Activated CD4-positive, alpha-beta T cell treated with anti-CD3 and anti-CD28 coated beads, Interleukin-2, amount 10 ng/mL, durations not matched to agents 24 days and 14 days (primary cell): ENCODE measurements at regions not wholly inside any gene's neighbourhood (a gene's known extent, or its start where the extent isn't known, plus 50 kb on each side); places are given as distances from the start of the nearest gene placed in this dataset.
A peak's percentile ranks its signal among the peaks of the same experiment; 100 is the strongest.

Experiments used
- DNase-seq: peaks from one replicate; pipeline ENCODE4 v3.0.0; 2022
- H3K27ac Mint-ChIP-seq: one replicate; pipeline ENCODE4 v1.8.0; 2022; ENCODE audit warnings: mild to moderate bottlenecking, mixed read lengths
- H3K27me3 Mint-ChIP-seq: one replicate; pipeline ENCODE4 v1.8.0; 2022; ENCODE audit warnings: mixed read lengths
- H3K36me3 Mint-ChIP-seq: one replicate; pipeline ENCODE4 v1.8.0; 2022; ENCODE audit warnings: low read depth, mild to moderate bottlenecking, mixed read lengths
- H3K4me1 Mint-ChIP-seq: one replicate; pipeline ENCODE4 v1.8.0; 2021; ENCODE audit warnings: mixed read lengths
- H3K4me3 Mint-ChIP-seq: one replicate; pipeline ENCODE4 v1.8.0; 2022; ENCODE audit warnings: mild to moderate bottlenecking, moderate library complexity, mixed read lengths
- H3K9me3 Mint-ChIP-seq: one replicate; pipeline ENCODE4 v1.8.0; 2021; ENCODE audit warnings: mixed read lengths
- intact Hi-C: fragments of 100-400 bp; cut with micrococcal nuclease; formaldehyde crosslinking; loops from one replicate; pipeline ENCODE4 v1.15.1; 2023

DNA sequence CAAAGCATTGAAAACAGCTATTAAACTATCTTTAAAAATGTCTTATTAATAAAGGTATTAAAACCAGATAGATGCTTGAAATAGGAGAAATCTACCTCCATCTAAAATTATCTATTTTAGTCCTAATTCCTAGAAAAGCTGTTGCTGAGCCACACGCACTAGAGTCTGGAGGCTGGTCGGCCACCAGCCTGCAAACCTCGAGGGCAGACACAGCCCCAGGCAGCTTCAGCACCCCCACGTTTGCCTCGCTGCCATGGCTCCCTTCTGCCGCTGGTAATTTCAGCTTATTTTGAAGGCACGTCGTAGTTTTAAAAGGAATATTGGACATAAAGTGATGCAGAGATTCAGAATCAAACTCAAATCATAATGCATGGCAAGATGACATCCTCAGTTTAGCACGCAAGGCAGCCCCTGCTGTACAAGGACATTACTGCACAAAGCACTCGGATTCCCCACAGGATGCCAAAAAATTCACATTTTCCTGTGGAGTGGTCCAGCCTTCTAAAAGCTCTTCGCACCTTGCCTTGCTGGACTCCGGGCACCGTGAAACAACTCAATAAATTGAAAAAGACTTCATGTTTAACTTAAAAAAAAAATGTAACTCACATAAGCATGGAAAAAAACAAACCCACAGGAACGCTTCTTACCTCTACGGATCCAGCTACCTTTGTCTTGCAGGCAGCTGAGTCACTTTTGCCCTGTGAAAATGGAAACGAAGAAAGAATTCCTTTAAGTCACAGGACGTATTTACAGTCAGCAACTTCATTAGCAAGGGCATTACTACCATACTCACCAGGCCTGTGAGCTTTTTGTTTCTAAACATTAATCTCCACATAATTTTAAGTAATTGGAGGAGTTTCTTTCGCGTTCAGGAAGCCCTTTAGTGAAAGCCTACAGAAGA, 143.4 kb upstream of the RPS6KA2 start:
- no peaks in the 10 kb centered on the region for H3K36me3 Mint-ChIP-seq
- no peaks in the 10 kb centered on the region for H3K9me3 Mint-ChIP-seq

DNA sequence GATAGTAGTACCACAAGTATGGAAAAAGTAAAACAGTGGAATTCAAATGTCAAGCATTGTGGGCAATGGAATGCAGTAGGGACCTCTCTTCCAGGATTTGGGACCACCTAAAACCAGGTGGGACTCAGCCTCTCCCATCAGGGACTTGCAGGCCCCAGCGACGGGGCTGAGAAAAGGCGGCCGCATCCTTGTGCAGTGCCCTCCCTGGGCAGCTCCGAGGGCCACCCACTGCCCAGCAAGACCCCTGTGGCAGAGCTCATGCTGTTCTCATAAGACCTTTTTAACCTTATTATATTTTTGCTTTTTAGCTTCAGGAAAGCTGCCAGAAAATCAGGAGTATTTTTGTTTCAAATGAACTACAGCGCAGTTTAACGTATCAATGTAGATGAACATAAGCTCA, 142.6 kb upstream of the RPS6KA2 start:
- intact Hi-C loops: loop anchor here (10.0 kb wide), 1 partner anchor 525 kb away; the partner anchor contains the start of gene UNC93A
- Mint-ChIP-seq H3K27ac (no peak overlapping the region), H3K27me3 (peaks cover 4% of the 10 kb centered on the region), H3K9me3 (no peaks in the 10 kb centered on the region), H3K4me1 (peaks cover 2% of the 10 kb centered on the region), H3K36me3 (no peaks in the 10 kb centered on the region), H3K4me3 (no peak overlapping the region)
- DNase-seq: peak; percentile 33

More for the DNA sequence above, 143.4 kb upstream of the RPS6KA2 start:
- Mint-ChIP-seq H3K27me3 (peaks cover 4% of the 10 kb centered on the region), H3K4me1 (peaks cover 3% of the 10 kb centered on the region), H3K4me3 (no peak overlapping the region), H3K27ac (no peak overlapping the region)
- DNase-seq: peak; percentile 48
- intact Hi-C loops: loop anchor here (10.0 kb wide), 1 partner anchor 524 kb away; the partner anchor contains the start of gene UNC93A

DNA sequence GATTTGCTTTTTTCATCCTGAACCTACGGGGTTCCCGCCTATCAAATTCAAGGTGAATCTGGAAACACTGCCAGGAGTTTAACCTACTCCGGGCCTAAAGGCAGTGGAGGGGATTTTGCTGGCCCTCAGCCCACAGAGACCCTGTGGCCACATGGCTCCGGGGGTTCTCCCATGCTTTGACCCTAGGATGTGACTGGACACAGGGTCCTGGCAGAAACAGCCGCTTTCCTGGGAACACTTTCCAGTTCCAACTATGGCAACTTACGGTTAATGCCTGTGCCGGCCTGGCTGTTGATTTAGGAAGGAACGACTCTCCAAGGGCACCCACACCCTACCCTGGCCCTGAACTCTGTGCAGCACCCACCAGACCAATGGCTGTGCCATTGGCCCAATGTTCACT, 141.7 kb upstream of the RPS6KA2 start:
- no peak for DNase-seq
- H3K4me1 Mint-ChIP-seq: peaks cover 2% of the 10 kb centered on the region
- H3K27ac Mint-ChIP-seq: no peak overlapping the region
- H3K36me3 Mint-ChIP-seq: no peaks in the 10 kb centered on the region
- intact Hi-C loops: no loop called here
- H3K4me3 Mint-ChIP-seq: no peak overlapping the region
- no peaks in the 10 kb centered on the region for H3K9me3 Mint-ChIP-seq
- H3K27me3 Mint-ChIP-seq: peaks cover 4% of the 10 kb centered on the region

DNA sequence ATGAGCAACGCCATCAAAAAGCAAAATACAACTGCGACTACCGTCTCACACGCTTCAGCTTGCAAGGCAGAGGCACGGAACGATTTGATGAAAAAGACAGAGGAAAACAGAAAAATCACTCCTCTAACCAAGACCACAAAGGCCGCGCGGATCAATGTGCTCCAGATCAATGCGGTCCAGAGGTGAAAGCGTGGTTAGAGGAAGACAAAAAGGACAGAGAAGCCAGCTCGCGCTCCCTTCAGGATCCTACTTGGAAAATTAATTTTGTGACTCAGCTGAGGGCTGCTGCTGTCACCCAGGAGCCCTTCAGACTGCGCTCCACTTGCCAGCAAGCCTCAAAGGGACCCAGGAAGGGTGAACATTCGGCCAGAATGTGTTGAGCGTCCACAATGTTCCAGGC, 140.2 kb upstream of the RPS6KA2 start:
- Mint-ChIP-seq H3K27me3 (peaks cover 4% of the 10 kb centered on the region), H3K4me3 (no peak overlapping the region), H3K36me3 (no peaks in the 10 kb centered on the region), H3K27ac (no peak overlapping the region), H3K9me3 (no peaks in the 10 kb centered on the region), H3K4me1 (peaks cover 2% of the 10 kb centered on the region)
- no peak for DNase-seq
- intact Hi-C loops: no loop called here

DNA sequence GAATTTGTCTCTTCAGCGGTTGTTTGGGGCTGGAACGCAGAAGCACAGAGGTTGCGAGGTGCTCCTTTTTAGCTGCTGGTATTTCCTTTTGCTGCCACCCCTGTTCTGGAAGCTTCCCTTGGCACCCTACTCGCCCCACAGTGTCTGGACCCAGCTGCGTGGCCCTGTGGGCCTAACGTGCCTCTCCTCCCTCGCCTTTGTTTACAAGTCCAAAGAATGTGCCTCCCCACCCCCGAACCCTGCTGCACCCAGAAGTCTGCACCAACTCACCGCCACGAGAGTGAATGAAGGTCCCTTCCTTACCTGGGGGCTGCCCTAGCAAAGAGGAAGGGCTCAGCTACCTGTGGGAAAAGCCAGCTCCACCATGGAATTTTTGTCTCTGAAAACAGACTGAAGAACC, 139.7 kb upstream of the RPS6KA2 start:
- Mint-ChIP-seq H3K36me3 (no peaks in the 10 kb centered on the region), H3K9me3 (no peaks in the 10 kb centered on the region), H3K27me3 (peaks cover 6% of the 10 kb centered on the region), H3K4me3 (no peak overlapping the region), H3K27ac (no peak overlapping the region), H3K4me1 (peaks cover 2% of the 10 kb centered on the region)
- intact Hi-C loops: no loop called here
- DNase-seq: no peak

DNA sequence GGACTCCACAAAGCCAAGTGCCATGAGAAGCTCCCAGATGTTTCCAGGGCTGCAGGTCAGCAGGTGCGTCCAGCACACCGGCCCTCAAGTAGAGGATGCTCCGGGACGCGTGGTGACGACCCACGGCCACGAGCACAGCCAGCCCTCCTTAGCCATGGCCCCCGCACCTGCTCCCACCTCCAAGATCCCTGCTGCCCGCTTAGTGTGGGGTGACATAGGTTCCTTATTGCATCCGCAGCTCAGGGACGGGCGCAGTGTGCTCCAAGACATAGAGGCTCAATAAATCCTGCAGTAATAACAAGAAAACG, 138.1 kb upstream of the RPS6KA2 start:
- Mint-ChIP-seq H3K4me1 (peaks cover 7% of the 10 kb centered on the region), H3K9me3 (no peaks in the 10 kb centered on the region), H3K27ac (no peak overlapping the region), H3K27me3 (peaks cover 7% of the 10 kb centered on the region), H3K36me3 (no peaks in the 10 kb centered on the region), H3K4me3 (no peak overlapping the region)
- intact Hi-C loops: no loop called here
- DNase-seq: no peak

DNA sequence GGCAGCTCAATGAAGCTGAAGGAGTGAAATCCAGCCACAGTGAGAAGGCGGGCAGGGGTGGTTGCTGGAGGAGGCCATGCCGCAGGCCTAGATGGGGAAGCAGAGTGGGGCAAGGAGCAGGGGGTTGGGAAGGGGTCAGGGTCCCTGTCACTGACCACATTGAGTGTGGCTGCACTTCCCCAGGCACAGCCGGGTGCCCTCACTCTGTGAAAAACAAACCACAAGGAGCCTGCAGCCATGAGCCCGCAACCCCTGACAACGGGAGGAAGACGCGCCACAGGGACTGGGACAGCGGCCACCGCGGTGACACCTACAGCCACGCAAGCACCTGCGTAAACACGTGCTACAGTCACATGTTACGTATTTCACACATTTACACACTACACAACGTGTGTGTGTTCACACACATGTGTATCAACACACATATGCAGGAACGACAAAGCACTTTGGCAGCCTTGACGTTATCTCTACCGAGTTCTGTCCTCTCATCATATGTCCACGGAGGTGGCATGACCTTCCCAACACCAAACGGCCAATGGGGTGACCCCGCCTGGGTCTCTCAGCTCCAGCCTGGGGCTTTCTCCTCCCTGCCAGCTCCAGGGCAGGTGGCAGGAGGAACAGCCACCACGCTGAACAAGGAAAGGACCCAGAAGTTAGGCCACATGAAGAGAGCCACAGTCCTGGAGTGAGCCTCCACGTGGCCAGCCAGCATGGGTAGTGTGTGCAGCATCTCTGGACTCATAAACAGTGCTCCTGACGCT, 137.6 kb upstream of the RPS6KA2 start:
- no peak overlapping the region for H3K4me3 Mint-ChIP-seq
- H3K27me3 Mint-ChIP-seq: peaks cover 10% of the 10 kb centered on the region
- DNase-seq: no peak
- no peak overlapping the region for H3K27ac Mint-ChIP-seq
- no peaks in the 10 kb centered on the region for H3K9me3 Mint-ChIP-seq
- H3K36me3 Mint-ChIP-seq: no peaks in the 10 kb centered on the region
- intact Hi-C loops: no loop called here
- H3K4me1 Mint-ChIP-seq: peaks cover 10% of the 10 kb centered on the region

DNA sequence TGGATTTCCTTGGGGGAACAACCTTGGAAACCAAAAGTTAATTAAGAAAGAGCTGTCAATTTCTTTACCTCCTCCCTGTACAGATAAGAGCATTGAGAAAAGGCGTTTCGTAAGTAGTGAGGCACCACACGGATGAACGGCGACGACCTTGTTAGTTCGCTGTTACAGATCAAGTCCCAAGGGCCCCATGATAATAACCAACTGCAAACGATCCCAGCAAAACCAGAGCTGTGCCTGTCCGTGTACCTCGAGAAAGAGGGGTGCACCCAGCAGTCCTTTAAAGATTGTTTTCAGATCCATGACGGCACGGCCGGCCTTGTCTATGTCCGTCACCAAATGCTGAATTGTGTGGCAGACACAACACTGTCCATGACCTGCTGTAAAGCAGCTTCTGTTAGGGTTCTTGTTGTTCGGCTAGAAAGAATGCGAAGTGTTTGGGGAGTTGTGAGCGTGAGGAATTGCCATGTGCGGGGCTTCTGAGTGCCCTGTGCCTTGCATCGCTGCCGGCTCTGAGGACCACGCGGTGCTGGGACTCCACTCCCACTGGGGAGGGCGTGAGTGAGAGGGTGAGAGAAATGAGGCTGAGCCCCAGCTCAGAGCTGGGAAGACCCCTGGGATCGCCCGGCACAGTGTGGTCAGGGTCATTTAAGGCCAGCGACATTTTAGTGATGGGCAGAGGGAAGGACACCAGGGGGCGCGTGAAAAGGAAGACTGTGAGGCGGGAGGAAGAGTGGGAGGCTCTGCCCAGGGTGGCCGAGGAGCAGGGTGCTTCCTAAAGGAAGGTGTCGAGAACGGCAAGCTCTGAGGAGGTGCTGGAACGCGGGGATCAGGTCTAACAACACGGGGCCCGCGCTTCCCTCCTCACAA, 136.8 kb upstream of the RPS6KA2 start:
- Mint-ChIP-seq H3K4me1 (peaks cover 10% of the 10 kb centered on the region), H3K9me3 (no peaks in the 10 kb centered on the region), H3K4me3 (no peak overlapping the region), H3K27ac (no peak overlapping the region), H3K36me3 (no peaks in the 10 kb centered on the region), H3K27me3 (peaks cover 11% of the 10 kb centered on the region)
- DNase-seq: no peak
- intact Hi-C loops: no loop called here

DNA sequence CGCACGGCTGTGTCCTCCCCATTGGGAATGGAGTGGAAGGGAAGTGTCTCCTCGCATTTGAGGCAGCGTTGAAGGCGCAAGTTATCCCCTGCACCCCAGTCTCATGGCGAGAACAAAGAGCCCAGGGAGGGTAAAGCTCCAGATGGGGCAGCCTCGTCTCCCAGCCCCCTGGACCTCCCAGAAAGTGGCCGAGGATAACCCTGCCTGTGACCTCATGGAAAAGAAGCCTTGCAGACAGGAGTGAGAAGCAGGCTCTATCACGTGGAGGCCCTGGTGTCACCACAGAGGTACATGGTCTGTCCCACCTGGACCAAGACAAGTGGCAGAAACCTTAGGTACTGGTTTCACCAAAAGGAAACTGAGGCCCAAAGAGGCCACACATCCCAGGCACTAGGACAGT, 134.8 kb upstream of the RPS6KA2 start:
- Mint-ChIP-seq H3K4me3 (no peak overlapping the region), H3K27me3 (peaks cover 31% of the 10 kb centered on the region), H3K27ac (no peak overlapping the region), H3K4me1 (peaks cover 20% of the 10 kb centered on the region), H3K9me3 (no peaks in the 10 kb centered on the region), H3K36me3 (peaks cover 3% of the 10 kb centered on the region)
- intact Hi-C loops: no loop called here
- DNase-seq: no peak

DNA sequence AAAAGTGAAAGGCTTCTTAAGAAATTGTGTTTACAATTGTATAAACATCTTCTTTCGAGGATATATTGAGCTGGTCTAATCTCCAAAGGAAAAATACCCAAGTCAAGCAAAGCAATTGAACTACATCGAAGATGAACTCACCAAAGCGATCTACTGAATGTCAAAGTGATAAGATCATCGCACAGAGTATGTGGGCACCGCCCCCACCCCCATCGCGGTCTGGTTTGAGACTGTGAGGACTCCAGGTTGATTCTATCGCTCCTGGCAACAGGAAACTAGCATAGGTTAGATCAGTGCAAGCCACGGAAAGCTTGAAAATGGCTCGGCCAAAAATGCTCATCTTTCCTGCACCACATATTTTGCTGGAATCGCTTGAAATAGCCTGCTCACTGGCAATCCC, 133.2 kb upstream of the RPS6KA2 start:
- no peaks in the 10 kb centered on the region for H3K9me3 Mint-ChIP-seq
- intact Hi-C loops: no loop called here
- peaks cover 20% of the 10 kb centered on the region for H3K4me1 Mint-ChIP-seq
- H3K36me3 Mint-ChIP-seq: peaks cover 3% of the 10 kb centered on the region
- H3K27me3 Mint-ChIP-seq: peaks cover 32% of the 10 kb centered on the region
- DNase-seq: peak; percentile 85
- H3K4me3 Mint-ChIP-seq: peak overlapping the region; percentile 35
- H3K27ac Mint-ChIP-seq: peak overlapping the region; percentile 70

DNA sequence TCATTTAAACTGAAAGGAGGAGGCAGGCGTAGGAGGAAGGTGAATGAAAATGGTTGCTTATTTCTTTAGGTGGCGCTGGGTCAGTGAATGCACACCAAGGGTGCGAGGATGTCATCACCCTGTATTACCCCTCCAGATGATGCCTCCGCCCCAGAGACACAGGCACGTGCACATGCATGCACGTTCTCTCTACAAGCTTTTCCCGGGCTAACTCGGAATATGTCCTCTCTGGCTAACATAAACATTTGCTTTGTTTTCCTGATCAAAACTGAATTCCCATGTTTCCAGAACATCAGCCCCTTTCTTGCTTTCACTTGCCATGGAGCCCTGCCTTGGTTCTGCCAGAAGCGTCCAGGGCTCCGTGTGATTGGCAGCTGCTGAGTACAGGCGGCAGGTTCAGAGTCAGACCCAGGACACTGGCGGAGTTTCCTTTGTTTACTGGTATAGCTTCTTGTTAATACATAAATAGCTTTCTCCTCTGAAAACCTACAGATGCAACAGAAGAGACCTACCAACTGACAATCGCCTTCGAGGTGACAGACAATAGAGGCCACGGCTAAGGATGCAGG, 131.2 kb upstream of the RPS6KA2 start:
- intact Hi-C loops: no loop called here
- Mint-ChIP-seq H3K27me3 (peaks cover 35% of the 10 kb centered on the region), H3K36me3 (peaks cover 3% of the 10 kb centered on the region), H3K27ac (no peak overlapping the region), H3K4me1 (peaks cover 20% of the 10 kb centered on the region), H3K9me3 (no peaks in the 10 kb centered on the region), H3K4me3 (peak overlapping the region; percentile 43)
- DNase-seq: no peak

DNA sequence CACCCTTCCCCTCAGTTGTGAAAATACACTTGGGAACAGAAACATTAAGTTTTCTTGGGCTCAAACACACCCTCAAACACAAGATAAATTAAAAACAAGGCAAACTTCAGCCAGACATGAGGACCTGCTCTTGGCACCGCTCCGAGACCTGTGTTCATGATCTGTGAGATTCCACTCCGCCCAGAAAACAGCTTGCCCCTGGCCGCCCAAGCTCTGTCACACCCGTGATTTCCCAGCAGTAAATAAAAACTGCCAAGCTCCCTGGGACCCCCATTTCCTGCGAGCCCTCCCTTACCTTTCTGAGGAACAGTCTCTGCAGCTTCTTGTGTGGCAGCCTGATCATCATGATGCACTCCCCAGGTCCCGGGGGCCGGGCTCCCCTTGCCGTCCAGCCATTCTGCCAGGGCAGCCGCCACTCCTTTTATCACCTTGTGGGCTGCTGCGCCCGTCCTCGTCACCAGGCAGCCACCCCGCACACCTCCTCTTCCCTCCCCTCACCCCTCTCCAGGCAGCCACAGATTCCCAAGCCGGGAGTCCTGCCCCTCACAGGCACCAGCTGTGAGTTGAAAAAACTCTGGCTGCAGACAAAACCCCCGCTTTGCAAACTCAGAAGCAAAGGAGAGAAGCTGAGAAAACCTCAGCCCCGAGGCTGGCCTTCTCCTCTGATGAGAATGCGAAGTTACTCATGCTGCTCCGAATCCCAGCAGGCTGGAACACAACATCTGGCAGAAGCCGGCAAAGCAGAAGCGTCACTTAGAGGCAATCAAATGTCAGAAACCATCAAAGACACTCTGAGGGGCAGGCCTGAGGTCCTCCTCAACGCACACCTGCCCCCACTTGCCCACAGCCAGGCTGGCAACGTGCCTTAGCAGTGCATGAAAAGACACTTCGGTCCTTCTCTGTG, 130.4 kb upstream of the RPS6KA2 start:
- no peak for DNase-seq
- no peak overlapping the region for H3K27ac Mint-ChIP-seq
- no peaks in the 10 kb centered on the region for H3K9me3 Mint-ChIP-seq
- intact Hi-C loops: no loop called here
- H3K27me3 Mint-ChIP-seq: peaks cover 35% of the 10 kb centered on the region
- H3K4me1 Mint-ChIP-seq: peaks cover 20% of the 10 kb centered on the region
- peak overlapping the region; percentile 43 for H3K4me3 Mint-ChIP-seq
- H3K36me3 Mint-ChIP-seq: peaks cover 3% of the 10 kb centered on the region
